ENCODE measurements at regions not wholly inside any gene's neighbourhood (a gene's known extent, or its start where the extent isn't known, plus 50 kb on each side); places are given as distances from the start of the nearest gene placed in this dataset.

GRCh38 chr2:33670392-33670937 is 71.4 kb upstream of the FAM98A start:
- no peaks in the 10 kb centered on the region for H3K36me3 ChIP-seq (ENCODE audit: insufficient read depth, low read length, poor library complexity, severe bottlenecking)
- POLR2A ChIA-PET (ENCODE audit: low non-redundant PET): no interaction called here
- H3K27ac ChIP-seq (ENCODE audit: low read depth, low read length, poor library complexity, severe bottlenecking): no peak overlapping the region
- intact Hi-C loops (cut with micrococcal nuclease; ENCODE audit: unreplicated experiment): loop anchor here (5.0 kb wide), 2 partner anchors 427 to 1067 kb away; no protein-coding TSS in a partner anchor
- H3K4me1 ChIP-seq (ENCODE audit: insufficient read depth, low read length, poor library complexity, severe bottlenecking): peaks cover 9% of the 10 kb centered on the region
- no peak for TF ChIP-seq EZH2 (IDR thresholded peaks at IDR 0.05; ENCODE audit: borderline replicate concordance, low read depth, low read length, poor library complexity, severe bottlenecking)
- TF ChIP-seq, protein P1, sequence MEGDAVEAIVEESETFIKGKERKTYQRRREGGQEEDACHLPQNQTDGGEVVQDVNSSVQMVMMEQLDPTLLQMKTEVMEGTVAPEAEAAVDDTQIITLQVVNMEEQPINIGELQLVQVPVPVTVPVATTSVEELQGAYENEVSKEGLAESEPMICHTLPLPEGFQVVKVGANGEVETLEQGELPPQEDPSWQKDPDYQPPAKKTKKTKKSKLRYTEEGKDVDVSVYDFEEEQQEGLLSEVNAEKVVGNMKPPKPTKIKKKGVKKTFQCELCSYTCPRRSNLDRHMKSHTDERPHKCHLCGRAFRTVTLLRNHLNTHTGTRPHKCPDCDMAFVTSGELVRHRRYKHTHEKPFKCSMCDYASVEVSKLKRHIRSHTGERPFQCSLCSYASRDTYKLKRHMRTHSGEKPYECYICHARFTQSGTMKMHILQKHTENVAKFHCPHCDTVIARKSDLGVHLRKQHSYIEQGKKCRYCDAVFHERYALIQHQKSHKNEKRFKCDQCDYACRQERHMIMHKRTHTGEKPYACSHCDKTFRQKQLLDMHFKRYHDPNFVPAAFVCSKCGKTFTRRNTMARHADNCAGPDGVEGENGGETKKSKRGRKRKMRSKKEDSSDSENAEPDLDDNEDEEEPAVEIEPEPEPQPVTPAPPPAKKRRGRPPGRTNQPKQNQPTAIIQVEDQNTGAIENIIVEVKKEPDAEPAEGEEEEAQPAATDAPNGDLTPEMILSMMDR (conservative IDR thresholded peaks at IDR 0.05; ENCODE audit: low read depth, low read length): peak; percentile 35
- no peak for DNase-seq (ENCODE audit: low spot score)
- H3K9me3 ChIP-seq (ENCODE audit: low read depth, low read length, poor library complexity, severe bottlenecking): no peaks in the 10 kb centered on the region
- no TSS peak for BruUV-seq (replicated peaks)
- CTCF ChIA-PET: no interaction called here
- no peak overlapping the region for H3K4me3 ChIP-seq (ENCODE audit: low read depth, low read length, poor library complexity, severe bottlenecking)
- no peaks in the 10 kb centered on the region for H3K27me3 ChIP-seq (replicated peaks; ENCODE audit: insufficient read depth, low read depth, low read length, poor library complexity)

GRCh38 chr2:33666879-33667278 is 67.8 kb upstream of the FAM98A start:
- no peak overlapping the region for H3K27ac ChIP-seq (ENCODE audit: low read depth, low read length, poor library complexity, severe bottlenecking)
- no peak overlapping the region for H3K4me3 ChIP-seq (ENCODE audit: low read depth, low read length, poor library complexity, severe bottlenecking)
- H3K4me1 ChIP-seq (ENCODE audit: insufficient read depth, low read length, poor library complexity, severe bottlenecking): no peaks in the 10 kb centered on the region
- H3K9me3 ChIP-seq (ENCODE audit: low read depth, low read length, poor library complexity, severe bottlenecking): peaks cover 10% of the 10 kb centered on the region
- H3K36me3 ChIP-seq (ENCODE audit: insufficient read depth, low read length, poor library complexity, severe bottlenecking): no peaks in the 10 kb centered on the region
- ChIA-PET CTCF (no interaction called here), POLR2A (ENCODE audit: low non-redundant PET) (no interaction called here)
- intact Hi-C loops (cut with micrococcal nuclease; ENCODE audit: unreplicated experiment): no loop called here
- TF ChIP-seq, protein P1 (conservative IDR thresholded peaks at IDR 0.05; ENCODE audit: low read depth, low read length): 0 out of 2 replicates have a peak, but pooled peaks have one; percentile 21
- TF ChIP-seq EZH2 (IDR thresholded peaks at IDR 0.05; ENCODE audit: borderline replicate concordance, low read depth, low read length, poor library complexity, severe bottlenecking): no peak
- H3K27me3 ChIP-seq (replicated peaks; ENCODE audit: insufficient read depth, low read depth, low read length, poor library complexity): no peaks in the 10 kb centered on the region
- no TSS peak for BruUV-seq (replicated peaks)
- no peak for DNase-seq (ENCODE audit: low spot score)

DNA sequence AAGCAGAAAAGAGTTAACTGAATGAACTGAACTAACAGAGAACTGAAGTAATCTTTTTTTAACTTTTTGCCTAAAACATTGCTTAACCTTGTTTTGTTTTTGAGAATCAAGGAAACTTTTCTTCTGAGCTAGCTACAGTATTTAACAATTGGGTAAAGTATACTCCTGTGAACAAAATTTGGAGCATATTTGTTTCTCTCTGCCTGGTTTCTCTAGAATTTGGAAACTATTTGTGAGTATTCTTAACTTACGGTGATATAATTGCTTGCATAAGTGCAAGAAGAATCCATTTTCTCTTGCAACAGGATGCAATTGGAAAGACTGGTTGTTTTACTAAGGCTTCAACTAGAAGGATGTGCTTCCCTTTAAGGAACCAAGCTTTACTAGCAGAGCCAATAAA is 65.9 kb upstream of the FAM98A start:
- DNase-seq (ENCODE audit: low spot score): no peak
- TF ChIP-seq, protein P1 (conservative IDR thresholded peaks at IDR 0.05; ENCODE audit: low read depth, low read length): no peak
- TF ChIP-seq EZH2 (IDR thresholded peaks at IDR 0.05; ENCODE audit: borderline replicate concordance, low read depth, low read length, poor library complexity, severe bottlenecking): no peak
- Histone ChIP-seq H3K4me1 (ENCODE audit: insufficient read depth, low read length, poor library complexity, severe bottlenecking) (no peaks in the 10 kb centered on the region), H3K9me3 (ENCODE audit: low read depth, low read length, poor library complexity, severe bottlenecking) (peaks cover 10% of the 10 kb centered on the region), H3K36me3 (ENCODE audit: insufficient read depth, low read length, poor library complexity, severe bottlenecking) (no peaks in the 10 kb centered on the region), H3K4me3 (ENCODE audit: low read depth, low read length, poor library complexity, severe bottlenecking) (no peak overlapping the region), H3K27ac (ENCODE audit: low read depth, low read length, poor library complexity, severe bottlenecking) (no peak overlapping the region), H3K27me3 (replicated peaks; ENCODE audit: insufficient read depth, low read depth, low read length, poor library complexity) (no peaks in the 10 kb centered on the region)
- ChIA-PET CTCF (no interaction called here), POLR2A (ENCODE audit: low non-redundant PET) (no interaction called here)
- BruUV-seq (replicated peaks): no TSS peak
- intact Hi-C loops (cut with micrococcal nuclease; ENCODE audit: unreplicated experiment): no loop called here
